Gastrocnemius medialis (tissue), 4 donors: ENCODE measurements at regions not wholly inside any gene's neighbourhood (a gene's known extent, or its start where the extent isn't known, plus 50 kb on each side); places are given as distances from the start of the nearest gene placed in this dataset.

Experiments used
- CTCF ChIP-seq, 5 experiments: fragments of 450-650 bp in 3 of 5; fragments of 200-600 bp in 2 of 5; sonication (generic) in 2 of 5; IDR thresholded peaks in 4 of 5; conservative IDR thresholded peaks in 1 of 5; 1 replicate in 4 of 5; 2 replicates in 1 of 5; pipeline ENCODE4 v1.5.1; 2016 to 2019; ENCODE audit warnings: antibody characterized with exemption in 5 of 5, mild to moderate bottlenecking in 3 of 5, moderate library complexity in 3 of 5
- POLR2A ChIP-seq, 2 donors: fragments of 450-650 bp; IDR thresholded peaks; one replicate each; pipeline ENCODE4 v1.6.1; 2017; ENCODE audit warnings: antibody characterized with exemption in 2 of 2, mild to moderate bottlenecking in 2 of 2, moderate library complexity in 2 of 2

- no peak for TF ChIP-seq CTCF (IDR thresholded peaks at IDR 0.05 in 4 of 5, conservative IDR thresholded peaks at IDR 0.05 in 1 of 5)
- TF ChIP-seq POLR2A (IDR thresholded peaks at IDR 0.05): no peak
Measured at GRCh38 chr5:117424559-117424958, 849.9 kb upstream of the SEMA6A start.
